ENCODE measurements at regions not wholly inside any gene's neighbourhood (a gene's known extent, or its start where the extent isn't known, plus 50 kb on each side); places are given as distances from the start of the nearest gene placed in this dataset.

DNA sequence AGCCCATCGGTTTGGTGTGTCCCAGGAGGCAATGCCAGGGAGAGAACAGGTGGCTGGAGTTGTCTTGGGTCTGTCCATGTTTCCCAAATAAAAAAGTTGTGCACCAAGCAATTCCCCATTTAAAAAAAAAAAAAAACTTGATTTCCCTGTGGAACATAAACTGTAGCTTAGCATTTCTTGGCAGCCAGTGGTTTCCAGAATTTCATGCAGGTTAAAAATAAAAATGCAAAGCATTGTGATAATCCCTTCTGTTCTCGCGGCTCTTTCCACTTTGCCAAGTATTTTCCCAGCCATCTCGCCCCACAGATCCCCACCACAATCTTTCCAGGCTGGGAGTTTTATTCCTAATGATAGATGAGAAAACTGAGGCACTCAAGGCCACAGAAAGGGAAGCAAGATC lies 51.4 kb upstream of the MSX1 start:
- no peak for DNase-seq

DNA sequence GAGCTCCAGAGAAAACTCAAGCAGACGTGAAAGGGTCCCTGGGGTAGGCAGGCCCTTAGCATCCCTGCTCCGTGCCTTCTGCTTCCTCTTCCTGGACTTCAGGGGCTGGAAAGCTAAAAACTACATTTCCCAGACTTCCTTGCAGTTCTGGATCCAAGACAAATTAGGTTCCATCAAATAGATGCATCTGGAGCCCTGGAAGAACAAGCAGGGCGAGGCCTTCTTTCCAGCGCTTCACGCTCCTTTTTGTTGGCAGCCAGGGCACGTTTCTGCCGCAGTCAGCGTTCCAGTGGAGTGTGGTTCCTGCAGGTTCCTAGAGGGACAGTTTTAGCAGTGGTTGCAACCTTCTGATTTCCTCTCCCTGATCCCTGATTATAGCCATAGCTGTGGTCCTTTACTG lies 53.6 kb upstream of the MSX1 start:
- DNase-seq = no peak

DNA sequence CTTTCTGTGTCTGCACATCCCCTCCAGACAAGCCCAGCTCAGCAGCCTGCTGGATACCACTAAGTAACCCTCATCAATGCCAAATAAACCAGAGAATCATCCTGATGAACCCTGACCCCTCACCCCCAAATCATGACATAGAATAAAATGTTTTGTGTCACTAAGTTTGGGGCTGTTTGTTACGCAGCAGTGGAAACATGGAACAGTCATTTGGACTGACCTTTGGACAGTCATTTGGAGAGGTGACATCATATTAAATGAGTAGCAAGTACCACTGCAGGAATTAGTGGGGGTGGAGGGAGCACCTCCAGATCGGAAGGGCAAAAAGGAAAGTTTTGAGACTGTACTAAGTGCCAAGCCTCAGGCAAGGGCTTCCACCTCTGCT lies 55.6 kb upstream of the MSX1 start:
- no peak for DNase-seq

DNA sequence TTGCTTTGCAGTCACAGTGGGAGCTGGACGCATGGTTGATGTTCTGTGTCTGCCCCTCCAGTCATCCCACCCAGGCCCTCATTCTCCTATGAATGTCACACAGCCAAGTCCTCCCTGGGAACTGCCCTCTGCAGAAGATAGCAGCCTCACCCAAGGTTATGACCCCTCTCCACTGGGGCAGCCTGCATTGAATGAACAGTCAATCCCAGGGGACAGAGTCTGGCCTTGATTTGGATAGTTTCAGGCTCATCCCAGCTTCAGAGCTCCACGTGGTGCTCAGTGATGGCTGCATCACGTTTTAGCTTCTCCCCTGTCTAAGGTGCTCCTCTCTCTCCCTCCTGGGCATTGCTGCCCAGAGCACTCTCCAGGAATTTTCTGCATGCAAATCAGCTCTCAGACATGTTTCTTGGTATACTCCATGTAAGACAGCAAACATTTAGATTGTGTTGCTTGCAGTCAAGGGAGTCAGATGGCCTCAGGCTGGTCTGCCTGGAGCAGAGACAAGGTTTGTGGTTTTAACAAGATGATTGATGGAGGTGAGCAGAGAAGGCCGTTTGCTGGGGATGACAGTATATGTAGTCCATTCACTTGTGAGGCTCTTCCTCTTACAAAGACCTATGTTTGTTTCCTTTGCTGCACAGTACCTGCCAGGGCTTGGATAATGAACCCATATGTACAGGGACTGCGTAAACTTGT lies 56.1 kb upstream of the MSX1 start:
- DNase-seq = no peak

DNA sequence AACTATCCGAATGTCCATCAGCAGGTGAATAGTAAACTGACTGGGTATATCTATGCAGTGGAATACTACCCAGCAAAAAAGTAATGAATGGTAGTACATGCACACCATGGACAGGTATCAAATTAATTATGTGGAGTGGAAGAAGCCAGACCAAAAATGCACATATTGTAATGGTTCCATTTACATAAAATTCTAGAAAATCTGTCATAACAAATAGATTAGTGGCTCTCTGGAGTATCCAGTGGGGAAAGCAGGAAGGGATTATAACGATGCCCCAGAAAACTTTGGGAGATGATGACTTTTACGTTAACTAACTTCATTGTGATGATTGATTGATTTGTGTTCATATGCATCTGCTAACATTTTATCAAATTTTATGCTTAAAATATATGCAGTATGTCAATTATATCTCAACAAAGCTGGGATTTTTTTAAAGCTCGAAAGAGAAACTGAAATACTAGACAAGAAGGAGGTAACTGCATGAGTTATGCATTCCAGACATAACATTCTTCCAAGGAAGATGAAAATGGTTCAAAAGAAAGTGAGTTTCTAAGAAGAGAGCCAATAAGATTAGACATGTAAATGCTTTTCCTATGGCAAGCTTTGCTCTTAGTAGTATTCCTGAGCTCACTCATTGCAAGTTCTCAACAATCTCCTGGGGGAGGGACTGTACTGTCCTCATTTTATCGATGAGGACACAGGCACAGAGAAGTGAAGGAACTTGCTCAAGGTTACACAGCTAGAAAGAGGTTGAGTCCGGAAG lies 58.6 kb upstream of the MSX1 start:
- no peak for DNase-seq

DNA sequence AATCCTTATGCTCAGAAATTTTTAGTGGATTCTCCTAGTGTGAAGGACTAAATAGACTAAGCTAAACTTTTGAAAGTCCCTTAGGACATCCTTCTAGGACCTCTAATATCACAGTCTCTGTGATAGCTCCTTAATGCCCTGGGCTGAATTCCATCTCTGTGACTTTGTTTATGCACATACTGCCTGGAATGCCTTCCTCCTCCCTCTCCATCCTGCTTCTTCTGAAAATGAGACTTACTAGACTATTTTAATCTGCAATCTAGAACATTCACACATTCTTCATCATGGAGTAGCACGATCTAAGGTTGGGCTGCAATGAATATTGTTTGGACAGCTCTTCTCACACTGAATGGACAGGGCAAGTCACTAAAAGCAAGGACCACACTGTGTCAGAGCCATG lies 65.0 kb upstream of the MSX1 start:
- DNase-seq = no peak

DNA sequence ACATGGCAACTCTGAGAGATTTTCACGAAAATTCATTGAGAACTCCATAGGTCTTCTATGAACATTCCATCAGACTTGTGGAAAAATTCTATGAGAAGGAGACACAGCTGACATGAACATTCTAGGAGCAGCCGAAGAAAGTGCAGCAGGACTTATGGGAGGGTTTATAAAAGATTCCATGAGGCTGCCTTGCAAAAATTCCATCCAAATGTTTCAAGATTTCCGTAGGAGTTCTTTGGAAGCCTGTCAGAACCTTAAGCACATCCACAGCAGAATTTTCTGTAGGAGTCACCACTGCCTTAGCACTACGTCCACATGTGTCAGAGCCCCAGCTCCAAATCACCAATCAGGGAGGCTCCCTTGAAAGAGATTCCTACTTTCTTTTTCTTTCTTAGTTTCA lies 67.0 kb upstream of the MSX1 start:
- no peak for DNase-seq

DNA sequence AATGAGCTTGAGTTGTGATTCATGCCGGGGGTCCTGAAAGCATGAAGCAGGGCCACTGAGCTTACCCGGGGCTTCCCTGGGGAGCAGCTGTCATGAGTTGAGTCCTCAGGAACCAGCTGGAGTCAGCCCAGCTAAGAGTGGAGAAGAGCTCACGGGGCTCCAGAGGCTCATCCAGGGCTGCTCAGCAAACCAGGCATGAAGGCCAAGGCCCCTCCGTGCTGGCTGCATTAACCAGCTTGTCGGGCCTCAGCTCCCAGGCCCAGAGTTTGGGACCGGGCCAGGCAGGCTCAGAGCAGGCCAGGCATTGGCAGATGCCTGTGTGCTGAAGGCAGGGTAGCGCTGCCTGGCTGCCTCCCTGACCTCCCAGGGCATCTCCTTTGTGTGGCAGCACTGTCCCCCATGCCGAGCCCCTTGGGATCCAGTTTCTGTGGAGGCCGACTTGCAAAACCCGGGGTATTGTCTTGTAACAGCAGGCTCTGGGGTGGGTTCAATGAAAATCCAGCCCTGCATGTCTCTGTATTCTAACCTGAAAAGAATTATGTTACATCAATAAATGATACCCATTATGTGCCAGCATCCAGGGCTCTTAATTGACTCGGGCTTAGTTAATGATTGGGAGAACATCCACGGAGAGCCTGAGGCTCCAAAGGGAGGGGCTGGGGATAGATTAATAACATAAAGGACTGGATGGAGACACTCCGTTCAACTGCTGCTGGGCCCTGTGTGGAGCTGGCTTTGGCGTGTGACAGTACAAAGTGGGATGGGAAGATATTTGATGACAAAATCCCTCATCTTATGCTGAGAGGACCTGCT lies 68.0 kb upstream of the MSX1 start:
- no peak for DNase-seq

DNA sequence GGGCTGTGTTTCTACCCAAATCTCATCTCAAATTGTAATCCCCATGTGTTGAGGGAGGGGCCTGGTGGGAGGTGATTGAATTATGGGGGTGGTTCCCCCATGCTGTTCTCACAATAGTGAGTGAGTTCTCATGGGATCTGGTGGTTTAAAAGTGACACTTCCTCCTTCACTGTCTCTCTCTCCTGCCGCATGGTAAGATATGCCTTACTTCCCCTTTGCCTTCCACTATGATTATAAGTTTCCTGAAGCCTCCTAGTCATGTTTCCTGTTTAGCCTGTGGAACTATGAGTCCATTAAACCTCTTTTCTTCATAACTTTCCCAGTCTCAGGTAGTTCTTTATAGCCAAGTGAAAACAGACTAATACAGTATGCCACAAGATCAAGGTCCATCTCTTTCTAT lies 70.0 kb upstream of the MSX1 start:
- no peak for DNase-seq

DNA sequence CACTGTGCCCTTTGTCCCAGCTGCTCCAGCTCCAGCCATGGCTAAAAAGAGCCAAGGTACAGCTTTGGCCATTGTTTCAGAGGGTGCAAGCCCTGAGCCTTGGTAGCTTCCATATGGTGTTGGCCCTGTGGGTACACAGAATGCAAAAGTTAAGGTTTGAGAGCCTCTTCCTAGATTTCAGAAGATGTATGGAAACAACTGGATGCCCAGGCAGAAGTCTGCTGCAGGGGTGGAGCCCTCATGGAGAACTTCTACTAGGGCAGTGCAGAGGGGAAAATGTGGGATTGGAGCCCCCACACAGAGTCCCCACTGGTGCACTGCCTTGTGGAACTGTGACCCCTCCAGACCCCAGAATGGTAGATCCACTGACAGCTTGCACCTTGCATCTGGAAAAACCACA lies 70.9 kb upstream of the MSX1 start:
- no peak for DNase-seq

DNA sequence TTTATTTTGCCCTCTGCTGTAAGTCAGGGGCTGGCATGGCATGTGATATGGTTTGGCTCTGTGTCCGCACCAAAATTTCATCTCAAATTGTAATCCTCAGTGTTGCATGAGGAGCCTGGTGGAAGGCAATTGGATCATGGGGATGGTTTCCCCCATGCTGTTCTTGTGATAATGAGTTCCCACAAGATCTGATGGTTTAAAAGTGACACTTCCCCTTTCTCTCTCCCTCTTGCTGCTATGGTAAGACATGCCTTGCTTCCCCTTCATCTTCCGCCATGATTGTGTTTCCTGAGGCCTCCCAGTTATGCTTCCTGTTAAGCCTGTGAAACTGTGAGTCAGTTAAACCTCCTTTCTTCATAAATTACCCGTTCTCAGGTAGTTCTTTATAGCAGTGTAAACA lies 72.0 kb upstream of the MSX1 start:
- DNase-seq = no peak

DNA sequence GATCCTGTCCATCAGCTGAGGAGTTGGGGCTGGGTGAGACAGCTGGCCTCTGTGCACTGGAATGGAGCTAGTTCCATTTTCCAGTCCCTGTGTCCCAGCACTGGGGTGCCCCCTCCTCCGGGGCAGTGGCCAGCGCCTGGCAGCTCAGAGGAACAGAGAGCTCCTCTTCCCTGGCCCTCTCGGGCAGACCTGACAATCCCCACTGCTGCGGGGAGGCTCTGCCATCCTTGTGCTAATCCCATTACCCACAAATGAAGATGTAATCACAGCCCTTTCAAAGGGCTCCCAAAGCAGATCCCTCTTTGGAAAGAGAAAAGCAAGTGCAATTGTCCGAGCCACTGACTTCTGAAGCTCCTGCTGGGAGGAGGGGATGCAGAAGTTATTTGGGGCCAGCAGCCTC lies 75.1 kb upstream of the MSX1 start:
- DNase-seq = no peak

DNA sequence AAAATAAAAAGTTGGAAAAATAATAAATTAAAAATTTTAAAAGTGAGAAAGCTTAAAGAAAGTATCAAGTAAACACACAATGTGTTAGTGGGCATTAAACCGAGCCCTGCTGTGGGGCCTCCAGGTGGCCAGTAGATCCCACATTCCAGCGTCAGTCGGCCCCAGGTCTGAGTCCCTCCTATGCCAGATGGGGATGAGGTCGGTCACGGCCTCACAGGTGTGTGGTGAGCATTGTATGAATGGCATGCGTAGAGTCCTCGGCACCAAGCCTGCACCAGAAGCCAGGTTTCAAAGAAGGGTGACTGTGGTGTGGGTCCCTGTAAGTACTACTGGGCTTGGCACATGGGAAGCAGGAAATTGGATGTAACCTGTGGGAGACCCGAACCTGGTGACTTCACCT lies 75.6 kb upstream of the MSX1 start:
- DNase-seq = no peak

DNA sequence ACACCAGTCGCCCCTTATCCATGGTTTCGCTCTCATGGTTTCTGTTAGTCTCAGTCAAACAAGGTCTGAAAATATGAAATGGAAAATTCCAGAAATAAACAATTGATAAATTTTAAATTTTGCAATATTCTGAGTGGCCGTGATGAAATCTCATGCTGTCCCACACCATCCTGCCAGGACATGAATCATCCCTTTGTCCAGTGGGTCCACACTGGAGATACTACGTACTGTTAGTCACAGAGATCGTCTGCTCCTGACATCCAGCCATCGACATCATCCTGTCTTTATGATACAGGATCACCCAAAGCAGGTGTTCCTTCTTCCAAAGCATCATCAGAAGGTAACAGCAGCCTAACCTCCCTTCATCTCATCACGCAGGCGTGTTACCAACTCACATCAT lies 76.5 kb upstream of the MSX1 start:
- DNase-seq = no peak

DNA sequence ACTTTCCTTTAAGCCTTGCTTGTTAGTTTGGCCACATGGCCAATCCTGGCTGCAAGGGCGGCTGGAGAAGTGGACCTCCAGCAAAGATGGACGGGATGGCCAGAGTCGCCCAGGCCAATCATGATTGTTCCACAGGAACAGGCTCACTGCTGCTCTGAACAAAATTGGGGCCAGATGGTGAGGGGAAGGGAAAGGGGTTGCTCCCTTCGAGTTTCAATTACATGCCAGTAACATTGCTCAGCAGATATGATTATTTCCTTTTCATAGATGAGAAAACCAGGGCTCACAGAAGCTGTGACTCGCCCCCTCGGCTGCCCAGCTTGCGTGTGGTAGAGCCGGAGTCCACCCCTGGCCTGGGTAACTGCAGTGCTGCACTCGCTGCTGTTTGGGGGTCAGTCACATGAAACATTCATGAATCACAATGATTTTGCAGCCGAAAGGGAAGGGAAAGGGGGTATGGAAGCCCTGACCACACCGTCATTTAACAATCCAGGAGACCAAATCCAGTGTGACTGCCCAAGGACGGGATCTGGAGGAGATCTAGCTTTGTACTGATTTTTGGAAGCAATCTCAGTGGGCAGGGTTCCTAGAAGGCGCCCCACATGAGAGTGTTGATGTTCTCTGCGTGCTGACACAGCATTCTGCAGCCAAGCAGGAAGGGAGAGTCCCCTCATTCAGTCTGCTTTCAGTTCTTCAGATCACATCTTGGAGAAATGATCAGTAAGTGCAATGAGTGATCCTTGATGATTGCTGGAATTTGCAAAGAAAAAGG lies 77.3 kb upstream of the MSX1 start:
- DNase-seq = no peak

DNA sequence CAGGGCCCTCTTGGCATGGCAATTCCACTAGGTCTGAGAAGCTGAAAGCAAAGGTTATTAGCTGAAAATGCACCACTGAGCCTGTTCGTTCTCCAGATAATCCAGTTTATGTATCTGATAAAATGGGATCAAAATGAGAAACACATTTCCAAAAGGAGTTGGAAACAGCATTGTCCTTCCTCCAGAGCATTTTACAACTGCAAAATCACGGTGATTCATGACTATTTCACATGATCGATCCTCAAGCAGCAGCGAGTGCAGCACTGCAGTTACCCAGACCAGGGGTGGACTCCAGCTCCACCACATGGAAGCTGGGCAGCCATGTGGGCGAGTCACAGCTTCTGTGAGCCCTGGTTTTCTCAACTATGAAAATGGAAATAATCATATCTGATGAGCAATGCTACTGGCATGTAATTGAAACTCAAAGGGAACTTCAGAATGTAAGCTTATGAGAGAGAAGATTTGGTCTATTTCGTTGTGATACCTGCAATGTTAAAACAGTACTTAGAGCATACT lies 78.7 kb upstream of the MSX1 start:
- DNase-seq = no peak

DNA sequence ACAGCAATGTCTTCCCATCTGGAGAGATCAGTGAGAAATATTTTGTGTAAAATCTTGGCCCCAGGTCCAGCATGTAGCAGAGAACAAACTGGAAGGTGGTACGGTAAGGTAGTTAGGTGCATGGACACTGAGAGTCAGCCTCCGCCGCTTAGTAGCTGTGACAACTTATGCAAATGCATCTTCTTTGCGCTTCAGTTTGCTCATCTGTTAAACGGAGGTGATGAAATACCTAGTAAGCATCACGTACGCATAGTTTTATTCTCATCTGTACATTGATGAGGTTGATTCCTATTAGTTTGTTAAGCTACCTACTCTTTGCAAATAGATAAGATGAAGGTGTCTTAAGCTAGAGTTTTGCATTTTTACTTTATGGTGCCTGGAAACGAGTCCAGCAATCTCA lies 80.0 kb upstream of the MSX1 start:
- no peak for DNase-seq

DNA sequence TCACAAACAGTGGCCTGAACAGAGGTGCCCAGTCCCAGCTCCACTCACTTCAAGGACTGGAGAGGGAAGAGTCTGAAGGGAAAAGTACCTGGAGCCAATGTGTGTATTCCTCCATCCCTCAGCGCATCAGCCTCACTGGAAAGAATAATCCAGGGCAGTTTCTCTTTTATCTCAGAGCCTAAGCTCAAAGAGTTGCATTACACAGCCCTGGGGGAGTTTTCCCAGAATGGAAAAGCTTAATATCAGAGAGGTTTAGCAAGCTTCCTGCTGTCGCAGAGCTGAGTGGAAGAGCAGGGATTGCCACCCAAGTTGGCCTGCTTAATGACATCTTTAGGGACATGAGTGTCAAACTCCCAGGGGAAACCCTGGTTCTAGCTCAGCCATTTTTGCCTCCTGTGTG lies 80.4 kb upstream of the MSX1 start:
- DNase-seq = no peak

DNA sequence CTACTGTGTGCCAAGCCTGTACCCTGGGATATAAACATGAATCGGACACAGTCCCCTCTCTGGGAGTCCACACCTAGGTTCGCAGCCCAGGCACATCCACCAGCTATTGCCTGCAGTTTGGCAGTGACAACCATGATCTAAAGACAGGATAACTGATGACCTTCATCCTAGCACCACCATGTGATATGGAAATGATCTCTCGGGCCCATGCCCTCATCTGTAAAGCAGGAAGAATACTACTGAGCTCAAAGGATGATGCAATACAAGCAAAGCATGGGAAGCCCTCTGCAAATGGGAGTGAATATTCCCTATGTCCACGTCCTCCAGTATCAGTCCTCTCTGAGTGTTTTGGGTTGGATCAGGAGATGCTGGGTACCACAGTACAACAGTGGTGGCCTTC lies 80.9 kb upstream of the MSX1 start:
- DNase-seq = no peak

DNA sequence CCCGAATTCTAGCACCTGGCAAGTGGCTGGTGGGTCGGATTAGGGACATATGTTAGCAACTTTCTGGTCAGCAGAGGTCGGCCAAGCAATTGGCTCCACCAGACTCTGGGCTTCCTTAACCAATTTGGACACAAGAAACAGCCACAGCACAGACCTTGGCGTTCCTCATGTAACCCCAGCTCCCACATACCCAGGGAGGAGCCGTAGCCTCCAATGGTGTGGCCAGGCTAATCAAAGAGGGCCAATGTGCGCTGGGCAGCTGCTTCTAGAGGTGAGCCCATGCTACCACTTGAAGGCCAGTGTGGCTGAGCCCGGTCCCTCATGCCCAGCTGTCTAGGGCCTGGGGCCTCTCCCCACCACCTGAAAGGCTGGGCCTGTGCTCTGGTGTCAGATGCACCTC lies 82.5 kb upstream of the MSX1 start:
- DNase-seq = no peak

DNA sequence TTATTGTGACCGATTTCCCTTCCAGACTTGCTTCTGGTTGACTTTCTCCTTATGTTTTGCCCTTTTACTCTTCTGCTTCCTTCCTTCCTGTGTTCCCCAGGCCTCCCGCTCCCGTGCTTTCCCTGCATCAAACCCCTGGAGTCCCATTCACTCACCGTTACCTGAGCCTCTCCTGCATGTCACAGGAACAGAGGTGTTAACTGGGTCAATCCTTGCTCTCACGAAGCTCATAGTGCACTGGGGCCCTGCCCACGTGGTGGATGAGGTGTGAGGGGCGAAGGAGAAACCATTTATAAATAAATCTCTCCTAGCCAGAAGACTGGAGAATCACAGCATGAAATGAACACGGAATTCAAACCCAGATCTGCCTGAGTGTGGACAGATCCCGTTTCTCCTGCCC lies 83.1 kb upstream of the MSX1 start:
- no peak for DNase-seq

DNA sequence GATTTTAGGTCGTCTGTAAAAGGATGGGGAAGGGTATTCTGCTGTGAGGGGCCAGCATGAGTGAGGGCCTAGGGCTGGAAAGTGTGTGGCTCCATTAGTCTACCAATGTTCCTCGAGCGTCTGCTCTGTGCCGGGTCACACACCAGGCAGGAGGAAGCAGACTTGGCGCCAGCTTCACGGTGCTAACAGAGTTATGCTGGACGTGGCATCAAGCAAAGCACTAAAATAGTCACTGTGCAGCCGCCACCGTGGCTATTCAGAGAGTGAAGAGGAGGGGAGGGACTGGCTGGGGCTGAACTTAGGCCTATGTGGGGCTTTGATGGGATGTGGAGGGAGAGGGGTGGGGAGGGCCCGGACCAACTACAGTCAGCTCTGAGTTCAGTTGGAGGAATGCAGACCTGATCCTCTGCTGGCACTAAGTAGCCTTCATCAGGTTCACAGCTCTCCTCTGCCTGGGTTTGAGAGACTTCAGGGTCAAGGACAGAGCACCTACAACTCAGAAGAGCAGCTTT lies 83.9 kb upstream of the MSX1 start:
- DNase-seq = no peak

DNA sequence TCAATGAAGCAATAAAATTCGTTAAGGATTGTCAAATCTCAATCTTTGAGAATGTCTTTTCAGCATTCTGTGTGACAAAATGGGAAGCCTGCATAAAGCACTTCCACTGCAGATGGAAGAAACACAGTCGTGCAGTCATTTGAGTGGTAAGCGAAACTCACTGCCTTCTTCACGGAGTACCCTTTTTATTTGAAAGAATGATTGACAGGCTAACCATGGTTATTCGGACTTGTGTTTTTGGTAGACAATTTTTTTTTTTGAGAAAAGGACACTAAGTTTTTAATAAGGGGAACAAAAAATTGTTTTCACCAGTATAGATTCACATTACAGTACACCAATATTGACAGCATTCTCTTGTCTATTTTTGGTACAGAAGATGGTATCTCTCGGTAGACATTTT lies 86.9 kb upstream of the MSX1 start:
- DNase-seq = no peak

All from T-helper 2 cell (primary cell).